Urinary bladder (tissue), 3 donors: ENCODE measurements at regions not wholly inside any gene's neighbourhood (a gene's known extent, or its start where the extent isn't known, plus 50 kb on each side); places are given as distances from the start of the nearest gene placed in this dataset.
"Not testable (repeated sequence)": the region's sequence is repeated elsewhere in the genome, so short reads cannot be mapped to it uniquely, and the experiment has no call there.

Experiments used
- DNase-seq: peaks from one replicate; pipeline ENCODE4 v3.0.0-alpha.2; 2015; ENCODE audit errors: extremely low spot score
- H3K27ac ChIP-seq: one replicate; pipeline ENCODE4 v1.5.1; 2013; ENCODE audit warnings: low read depth, mild to moderate bottlenecking, moderate library complexity
- H3K36me3 ChIP-seq: one replicate; pipeline ENCODE4 v1.6.1; 2013; ENCODE audit warnings: mild to moderate bottlenecking, moderate library complexity; ENCODE audit not compliant: insufficient read depth
- H3K4me1 ChIP-seq: one replicate; pipeline ENCODE4 v1.6.1; 2013; ENCODE audit warnings: mild to moderate bottlenecking, moderate library complexity; ENCODE audit not compliant: insufficient read depth
- H3K4me3 ChIP-seq: one replicate; pipeline ENCODE4 v1.5.1; 2013; ENCODE audit warnings: low read depth, low read length
- WGBS: extraction: QIAGEN DNeasy Blood & Tissue Kit; methylation state at CpG from one replicate; pipeline ENCODE4 v1.1.7; 2013; 5-methylcytosine and 5-hydroxymethylcytosine counted together
- donor health status: healthy with polysubstance abuse.
- donor health status: healthy.

GRCh38 chr2:89848763-89849368 is 1157.4 kb downstream of the RPIA start:
- Histone ChIP-seq H3K36me3 (no peaks in the 10 kb centered on the region), H3K27ac (no peak overlapping the region), H3K4me3 (no peak overlapping the region), H3K4me1 (no peaks in the 10 kb centered on the region)
- WGBS, result 32% methylated on average over 2 of the region's 2 CpGs
- no peak for DNase-seq

DNA sequence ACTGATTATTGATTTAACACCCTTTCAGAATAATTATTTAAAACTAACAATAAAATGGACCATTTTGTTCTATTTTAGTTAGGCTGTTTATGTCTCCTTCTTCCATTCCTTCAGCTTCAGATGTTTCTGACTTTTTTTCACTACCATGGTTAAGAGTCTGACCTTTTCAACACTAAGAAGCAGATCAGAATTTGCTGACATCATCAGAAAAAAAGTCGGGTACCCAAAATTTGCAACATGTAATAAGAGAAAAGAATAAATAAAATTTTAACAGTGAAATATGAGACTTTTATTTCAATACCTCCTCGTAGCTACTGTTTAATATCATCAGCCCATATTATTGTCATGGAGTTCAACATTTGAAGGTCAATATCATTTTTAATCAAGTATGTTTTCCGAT is 1158.3 kb downstream of the RPIA start:
- no peaks in the 10 kb centered on the region for H3K4me1 ChIP-seq
- 68% methylated on average over 3 of the region's 3 CpGs for WGBS

DNA sequence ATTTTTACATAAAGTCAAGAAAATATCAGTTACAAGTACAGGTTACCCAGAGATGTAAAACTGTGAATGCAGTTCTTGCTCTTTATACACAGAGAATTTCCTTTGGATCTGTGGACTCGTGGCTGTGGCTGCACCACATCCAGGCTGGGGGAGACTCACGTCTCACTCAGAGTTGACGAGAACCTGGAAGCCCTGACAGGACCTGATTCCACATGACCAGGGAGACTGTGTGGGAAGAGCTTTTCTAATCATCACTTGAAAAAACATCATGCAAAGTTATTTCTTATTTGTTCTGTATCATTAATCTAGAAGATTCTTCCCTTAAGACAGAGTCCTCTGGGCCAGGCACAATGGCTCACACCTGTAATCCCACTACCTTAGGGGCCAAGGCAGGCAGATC is 1159.0 kb downstream of the RPIA start:
- Histone ChIP-seq H3K27ac (no peak overlapping the region), H3K36me3 (no peaks in the 10 kb centered on the region), H3K4me3 (no peak overlapping the region), H3K4me1 (no peaks in the 10 kb centered on the region)
- no peak for DNase-seq
- 61% methylated on average over 3 of the region's 3 CpGs for WGBS

More for the DNA sequence above, 1158.3 kb downstream of the RPIA start:
- H3K4me3 ChIP-seq, result no peak overlapping the region
- no peaks in the 10 kb centered on the region for H3K36me3 ChIP-seq
- DNase-seq, result no peak
- no peak overlapping the region for H3K27ac ChIP-seq

DNA sequence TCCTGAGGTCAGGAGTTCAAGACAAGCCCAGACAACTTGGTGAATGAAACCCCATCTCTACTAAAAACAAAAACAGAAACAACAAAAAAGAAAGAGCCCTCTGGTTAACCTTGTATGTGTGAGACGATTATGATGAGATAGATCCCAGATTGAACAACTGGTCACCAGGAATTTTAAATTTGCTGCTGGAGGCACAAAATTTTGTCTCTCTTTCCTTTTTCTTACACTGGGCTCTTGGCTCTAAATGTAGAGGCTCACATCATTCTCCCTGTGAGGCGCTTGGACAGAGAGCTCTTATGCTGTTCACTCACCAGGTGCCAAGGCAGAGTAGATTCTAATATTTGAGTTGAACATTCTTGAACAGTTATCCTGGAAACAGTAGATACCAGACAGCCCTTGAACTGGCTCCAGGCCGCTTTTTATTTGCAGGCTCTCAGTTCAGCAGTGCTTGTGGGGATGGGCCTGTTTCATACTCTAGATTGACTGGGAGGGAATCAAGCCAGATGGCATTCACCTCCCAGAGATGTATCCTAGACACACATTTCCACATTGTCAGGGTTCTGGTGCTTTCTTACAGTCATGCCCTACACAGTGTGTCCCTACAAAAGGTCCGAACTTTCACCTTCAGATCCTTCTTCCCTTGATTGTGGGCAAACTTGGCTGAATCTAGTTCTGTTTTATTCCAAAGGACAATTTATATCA is 1159.6 kb downstream of the RPIA start:
- H3K4me1 ChIP-seq, result no peaks in the 10 kb centered on the region
- H3K4me3 ChIP-seq, result no peak overlapping the region
- no peaks in the 10 kb centered on the region for H3K36me3 ChIP-seq
- DNase-seq, result no peak
- H3K27ac ChIP-seq, result no peak overlapping the region
- WGBS, result 76% methylated on average over 4 of the region's 4 CpGs

DNA sequence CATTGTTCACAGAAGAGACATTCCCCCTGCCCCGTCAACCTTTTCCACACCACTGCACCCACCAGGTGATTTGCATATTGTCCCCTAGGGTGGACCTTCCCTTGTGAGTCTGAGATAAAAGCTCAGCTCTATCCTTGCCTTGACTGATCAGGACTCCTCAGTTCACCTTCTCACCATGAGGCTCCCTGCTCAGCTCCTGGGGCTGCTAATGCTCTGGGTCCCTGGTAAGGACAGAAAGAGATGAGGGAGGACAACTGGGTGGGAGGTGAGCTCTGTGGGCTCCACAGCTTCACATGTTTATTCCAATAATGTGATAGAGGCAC is 1160.1 kb downstream of the RPIA start:
- DNase-seq, result no peak

DNA sequence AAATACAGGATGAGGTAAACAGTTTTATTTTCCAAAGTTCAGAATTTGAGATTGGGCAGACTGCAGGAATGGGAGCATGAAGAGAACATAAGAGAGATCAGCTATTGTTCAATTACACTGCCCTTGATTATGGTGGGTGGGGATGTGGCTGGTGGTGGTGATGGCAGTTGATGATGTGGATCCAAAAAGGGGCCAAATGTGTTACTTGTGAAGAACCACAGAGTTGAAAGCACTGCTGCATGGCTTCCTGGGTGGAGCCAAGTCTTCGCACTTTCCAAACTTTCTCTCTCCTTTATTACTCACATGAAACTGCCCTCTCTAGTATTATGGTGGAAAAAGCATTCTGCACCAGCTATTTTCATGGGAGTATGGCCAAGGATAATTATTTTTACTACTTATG is 1162.0 kb downstream of the RPIA start:
- not testable (repeated sequence) for H3K27ac ChIP-seq, H3K4me1 ChIP-seq
- no CpG with 5 or more reads among the region's 1 CpG for WGBS

More for the DNA sequence above, 1160.1 kb downstream of the RPIA start:
- Histone ChIP-seq H3K4me1 (no peaks in the 10 kb centered on the region), H3K36me3 (no peaks in the 10 kb centered on the region), H3K27ac (no peak overlapping the region), H3K4me3 (no peak overlapping the region)
- WGBS, result 83% methylated on average over 1 of the region's 1 CpG

DNA sequence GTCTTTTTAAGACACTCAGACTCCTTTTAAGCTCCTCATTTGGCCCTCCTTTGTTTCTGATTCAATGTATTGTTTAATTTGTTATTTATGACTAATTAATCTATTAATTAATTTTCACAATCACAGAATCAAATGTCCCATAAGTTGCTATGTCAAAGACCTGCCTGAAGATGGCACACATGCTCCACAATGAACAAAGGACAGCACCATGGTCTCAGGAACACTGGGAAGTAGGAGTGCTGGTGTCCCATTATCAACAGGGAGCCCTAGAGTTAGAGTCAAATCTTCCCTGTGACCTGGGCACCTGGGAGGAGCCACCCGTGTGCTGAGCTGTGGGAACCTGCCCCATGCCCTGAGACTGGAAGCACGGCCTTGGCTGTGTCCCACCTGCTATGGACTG is 1164.3 kb downstream of the RPIA start:
- H3K27ac ChIP-seq, result not testable (repeated sequence)

More for the DNA sequence above, 1162.0 kb downstream of the RPIA start:
- not testable (repeated sequence) for H3K4me3 ChIP-seq, DNase-seq, H3K36me3 ChIP-seq

GRCh38 chr2:89856305-89856704 is 1164.8 kb downstream of the RPIA start:
- H3K4me1 ChIP-seq, DNase-seq, H3K36me3 ChIP-seq, H3K27ac ChIP-seq, H3K4me3 ChIP-seq: not testable (repeated sequence)
- 27% methylated on average over 1 of the region's 7 CpGs for WGBS

More for the DNA sequence above, 1164.3 kb downstream of the RPIA start:
- not testable (repeated sequence) for DNase-seq, H3K36me3 ChIP-seq, H3K4me1 ChIP-seq, H3K4me3 ChIP-seq
- no CpG with 5 or more reads among the region's 2 CpGs for WGBS

DNA sequence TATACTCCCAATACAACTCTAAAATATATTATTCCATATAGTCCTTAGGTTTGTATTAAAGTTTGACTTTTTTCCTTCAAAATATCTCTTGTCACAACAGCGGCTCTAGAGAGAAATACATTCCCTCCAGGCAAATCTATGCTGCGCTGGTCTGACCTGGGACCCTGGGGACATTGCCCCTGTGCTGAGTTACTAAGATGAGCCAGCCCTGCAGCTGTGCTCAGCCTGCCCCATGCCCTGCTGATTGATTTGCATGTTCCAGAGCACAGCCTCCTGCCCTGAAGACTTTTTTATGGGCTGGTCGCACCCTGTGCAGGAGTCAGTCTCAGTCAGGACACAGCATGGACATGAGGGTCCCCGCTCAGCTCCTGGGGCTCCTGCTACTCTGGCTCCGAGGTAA is 1170.7 kb downstream of the RPIA start:
- DNase-seq, H3K36me3 ChIP-seq, H3K4me1 ChIP-seq, H3K4me3 ChIP-seq, H3K27ac ChIP-seq: not testable (repeated sequence)
- WGBS, result 63% methylated on average over 2 of the region's 5 CpGs

DNA sequence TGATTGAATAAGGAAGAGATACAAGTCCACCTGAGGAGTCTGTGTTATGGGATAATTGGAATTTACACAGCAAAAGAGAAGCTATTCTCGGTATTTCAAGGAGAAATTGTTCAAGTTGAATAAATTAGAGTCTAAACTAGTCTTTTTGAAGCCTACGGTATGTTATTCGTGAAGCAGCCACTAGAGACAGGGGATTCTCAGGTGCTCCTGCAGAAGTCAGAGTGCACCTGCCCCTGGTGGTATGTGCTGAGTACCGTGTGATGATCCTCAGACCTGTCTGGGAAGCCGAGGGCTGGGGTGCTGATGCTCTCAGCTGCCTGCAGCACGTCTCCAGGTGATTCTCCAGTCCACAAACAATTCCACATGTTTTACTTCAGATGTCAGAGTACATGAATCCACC is 1171.7 kb downstream of the RPIA start:
- H3K4me3 ChIP-seq, DNase-seq, H3K36me3 ChIP-seq, H3K27ac ChIP-seq, H3K4me1 ChIP-seq: not testable (repeated sequence)
- no CpG with 5 or more reads among the region's 6 CpGs for WGBS

DNA sequence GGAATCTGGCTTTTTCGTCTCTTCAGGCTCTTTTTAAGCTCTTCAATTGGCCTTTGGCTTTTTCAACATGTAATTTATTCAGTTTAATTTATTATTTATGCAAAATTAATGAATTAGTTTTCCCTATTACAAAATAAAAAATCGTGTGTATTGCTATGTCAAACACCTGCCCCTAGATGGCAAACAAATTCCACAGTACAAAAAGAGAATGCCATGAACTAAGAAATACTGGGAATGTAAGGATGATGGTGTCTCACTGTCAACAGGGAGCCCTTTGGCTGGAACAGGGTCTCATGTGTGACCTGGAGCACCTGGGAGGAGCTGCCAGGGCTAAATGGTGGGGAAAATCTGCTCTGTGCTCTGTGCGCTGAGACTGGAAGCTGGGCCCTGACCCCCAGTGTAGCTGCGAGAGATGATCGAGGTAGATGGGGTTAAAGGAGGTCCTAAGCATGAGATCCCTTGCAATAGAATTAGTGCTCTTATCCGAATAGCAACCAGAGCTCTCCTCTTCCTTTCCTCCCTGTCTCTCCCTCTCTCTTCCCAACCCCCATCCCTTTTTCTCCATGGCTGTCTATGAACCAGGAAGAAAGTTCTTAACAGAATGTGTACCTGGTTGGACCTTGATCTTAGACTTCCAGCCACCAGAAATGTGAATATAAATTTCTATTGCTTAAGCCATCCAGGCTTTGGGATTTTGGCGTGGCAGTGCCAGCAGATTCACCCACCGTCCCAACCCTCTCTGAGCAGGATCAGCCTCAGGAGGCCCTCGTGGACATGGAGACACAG is 1183.5 kb downstream of the RPIA start:
- H3K27ac ChIP-seq, H3K4me3 ChIP-seq, H3K36me3 ChIP-seq, H3K4me1 ChIP-seq, DNase-seq: not testable (repeated sequence)
- WGBS, result 63% methylated on average over 3 of the region's 9 CpGs

DNA sequence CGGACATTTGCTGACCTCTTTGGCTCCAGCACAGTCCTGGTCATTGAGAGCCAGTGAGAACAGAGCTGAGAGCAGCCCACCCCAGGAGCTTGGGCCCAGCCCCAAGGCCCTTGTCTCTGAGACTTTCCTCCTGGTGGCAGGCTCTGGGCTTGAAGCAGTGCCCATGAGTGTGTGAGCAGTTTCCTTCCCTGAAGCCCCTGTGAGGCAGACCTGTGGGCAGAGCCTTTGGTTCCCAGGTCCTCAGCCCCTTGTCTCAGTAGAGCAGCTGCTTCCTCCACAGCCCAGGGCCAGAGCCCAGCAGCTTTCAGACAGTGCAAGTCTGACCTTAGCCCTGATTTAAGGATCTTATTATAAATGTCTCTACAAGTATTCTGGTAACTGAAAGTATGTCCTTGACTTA is 1185.0 kb downstream of the RPIA start:
- not testable (repeated sequence) for H3K4me1 ChIP-seq, H3K27ac ChIP-seq, H3K36me3 ChIP-seq, H3K4me3 ChIP-seq, DNase-seq
- no CpG with 5 or more reads among the region's 1 CpG for WGBS

DNA sequence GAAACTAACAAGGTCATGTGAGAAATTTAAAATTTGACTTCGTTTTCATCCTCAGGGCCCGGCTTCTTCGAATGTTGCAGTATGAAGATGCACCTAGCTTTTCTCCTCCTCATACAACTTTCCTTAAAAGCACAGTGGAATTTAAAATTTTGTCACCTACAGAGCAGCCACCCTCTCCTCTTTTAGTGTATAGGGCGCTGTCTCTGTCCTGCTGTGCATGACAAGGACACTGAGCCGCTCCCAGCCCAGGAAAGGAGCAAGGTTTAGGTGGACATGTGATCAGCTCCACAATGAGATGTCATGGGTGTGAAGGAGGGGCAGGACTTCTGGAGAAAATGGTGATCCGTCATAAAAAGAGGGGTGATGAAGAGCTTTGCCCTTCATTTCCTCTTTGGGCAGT is 1185.4 kb downstream of the RPIA start:
- 77% methylated on average over 6 of the region's 6 CpGs for WGBS

GRCh38 chr2:89882880-89883279 is 1191.4 kb downstream of the RPIA start:
- not testable (repeated sequence) for H3K27ac ChIP-seq, H3K4me3 ChIP-seq, H3K4me1 ChIP-seq, DNase-seq, H3K36me3 ChIP-seq
- 27% methylated on average over 1 of the region's 1 CpG for WGBS

More for the DNA sequence above, 1185.4 kb downstream of the RPIA start:
- not testable (repeated sequence) for H3K4me3 ChIP-seq, DNase-seq, H3K36me3 ChIP-seq, H3K4me1 ChIP-seq, H3K27ac ChIP-seq
